Activated CD4-positive, alpha-beta T cell treated with anti-CD3 and anti-CD28 coated beads, Interleukin-2, amount 50 U/mL, for 48 hours (primary cell): ENCODE measurements at regions not wholly inside any gene's neighbourhood (a gene's known extent, or its start where the extent isn't known, plus 50 kb on each side); places are given as distances from the start of the nearest gene placed in this dataset.
A peak's percentile ranks its signal among the peaks of the same experiment; 100 is the strongest.
"Not testable (repeated sequence)": the region's sequence is repeated elsewhere in the genome, so short reads cannot be mapped to it uniquely, and the experiment has no call there.

Experiments used
- DNase-seq, 2 experiments: peaks; one replicate each; pipeline ENCODE4 v3.0.0-alpha.2; 2020

DNA sequence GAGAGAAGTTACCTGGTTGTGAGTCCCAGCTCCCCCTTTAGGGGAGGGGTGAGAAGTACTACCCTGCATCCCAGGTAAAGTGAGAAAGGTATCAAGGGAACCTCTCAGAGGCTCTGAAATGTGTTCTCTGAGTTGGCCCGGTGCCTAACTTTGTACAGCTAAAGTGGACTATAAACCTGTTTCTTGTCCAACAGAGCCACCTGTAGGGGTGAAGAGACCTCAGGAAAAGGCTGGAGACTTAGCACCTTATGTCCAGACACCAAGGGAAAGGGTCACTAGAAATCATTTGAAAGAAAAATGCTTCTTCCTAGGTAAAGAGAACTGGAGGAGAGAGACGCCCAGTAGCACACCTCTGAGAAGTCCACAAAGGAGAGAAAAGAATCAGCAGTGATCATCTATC lies 108.3 kb upstream of the KIF2A start:
- DNase-seq = no peak

DNA sequence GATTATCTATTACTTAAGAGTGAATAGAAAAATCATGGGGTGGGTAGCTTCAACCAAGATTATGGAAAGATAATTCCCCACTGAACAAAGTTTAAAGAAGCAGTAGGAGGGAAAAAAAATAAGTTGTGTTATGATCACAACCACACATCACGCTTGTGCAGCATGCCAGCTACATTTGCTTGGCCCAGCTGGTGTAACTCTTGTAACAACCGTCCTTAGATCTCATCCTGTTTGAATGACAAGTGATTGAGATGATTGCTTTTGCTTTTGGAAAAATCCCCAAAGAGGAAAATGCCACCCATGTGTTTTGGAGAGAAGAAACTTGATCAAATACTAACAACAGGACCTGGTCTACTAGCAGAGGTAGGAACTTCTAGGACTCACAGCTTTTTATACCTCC lies 107.6 kb upstream of the KIF2A start:
- no peak for DNase-seq

DNA sequence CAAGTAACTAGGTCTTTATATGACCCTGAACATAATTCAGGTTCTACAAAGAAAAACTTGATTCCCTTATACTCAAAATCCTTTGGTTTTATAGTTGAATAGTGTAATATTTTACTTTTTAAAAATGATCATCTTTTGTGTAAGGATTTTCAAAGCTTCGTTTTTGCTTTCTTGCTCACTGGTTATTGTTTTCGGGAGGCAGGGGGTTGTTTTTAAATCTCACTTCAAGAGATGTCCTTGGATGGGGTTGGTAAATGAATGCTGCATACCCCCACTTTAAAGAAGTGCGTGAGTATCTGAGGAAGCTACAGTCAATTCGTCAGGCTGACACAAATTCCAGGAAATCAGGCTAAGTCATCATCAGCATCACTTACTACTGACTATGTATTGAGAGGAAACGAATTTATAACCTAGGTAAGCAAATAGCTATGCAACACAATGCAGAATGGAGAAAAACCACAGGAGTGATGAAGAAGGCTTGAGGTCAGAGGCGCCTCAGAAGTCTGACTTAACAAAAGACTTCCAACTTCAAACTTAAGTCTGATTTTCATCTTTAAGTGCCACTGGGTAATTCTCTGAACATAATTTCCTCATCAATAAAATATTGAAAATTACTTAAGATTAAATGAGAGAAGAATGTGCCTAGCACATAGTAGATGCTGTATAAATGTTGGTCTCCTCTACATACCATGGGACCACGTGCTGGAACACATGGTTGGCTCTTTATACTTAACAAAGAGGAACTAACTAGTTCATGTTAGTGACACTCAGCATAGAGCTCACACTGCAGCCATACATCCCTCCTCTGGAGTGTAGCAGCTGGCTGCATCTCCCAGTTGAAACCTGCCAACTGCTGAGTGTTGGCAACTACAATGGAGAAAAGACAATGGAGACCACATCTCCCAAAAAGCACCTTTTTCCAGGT lies 106.0 kb upstream of the KIF2A start:
- no peak for DNase-seq

DNA sequence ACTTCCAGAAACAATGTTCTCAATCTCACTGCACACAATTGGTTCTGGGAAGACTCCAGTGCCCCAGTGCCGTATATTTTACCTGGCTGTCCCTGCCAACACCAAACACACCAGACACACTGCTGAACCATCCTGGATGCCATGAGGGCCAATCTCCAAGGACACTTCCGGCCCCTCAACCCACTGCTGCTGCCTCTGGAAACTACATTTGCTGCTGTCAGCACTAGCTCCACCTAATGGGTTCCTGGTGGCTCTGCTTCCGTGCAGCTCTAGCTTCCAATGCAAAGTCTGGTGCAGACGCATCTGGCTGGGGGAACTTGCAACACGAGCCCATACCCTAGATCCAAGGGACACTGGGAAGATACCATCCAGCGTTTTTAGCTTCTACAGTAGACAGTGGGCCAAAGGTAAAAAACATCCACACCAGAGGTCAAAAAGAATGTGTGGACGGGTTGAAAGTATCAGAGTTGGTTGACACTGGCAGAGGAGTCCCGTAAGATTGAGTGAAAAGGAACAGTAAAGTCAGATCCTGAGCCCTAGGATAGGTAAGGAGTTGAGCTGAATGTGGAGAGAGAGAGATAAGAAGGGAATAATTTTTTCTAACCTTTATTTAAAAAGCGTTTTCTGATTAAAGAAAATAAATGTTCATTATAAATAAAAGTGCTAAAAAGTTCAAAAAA lies 99.7 kb upstream of the KIF2A start:
- no peak for DNase-seq

DNA sequence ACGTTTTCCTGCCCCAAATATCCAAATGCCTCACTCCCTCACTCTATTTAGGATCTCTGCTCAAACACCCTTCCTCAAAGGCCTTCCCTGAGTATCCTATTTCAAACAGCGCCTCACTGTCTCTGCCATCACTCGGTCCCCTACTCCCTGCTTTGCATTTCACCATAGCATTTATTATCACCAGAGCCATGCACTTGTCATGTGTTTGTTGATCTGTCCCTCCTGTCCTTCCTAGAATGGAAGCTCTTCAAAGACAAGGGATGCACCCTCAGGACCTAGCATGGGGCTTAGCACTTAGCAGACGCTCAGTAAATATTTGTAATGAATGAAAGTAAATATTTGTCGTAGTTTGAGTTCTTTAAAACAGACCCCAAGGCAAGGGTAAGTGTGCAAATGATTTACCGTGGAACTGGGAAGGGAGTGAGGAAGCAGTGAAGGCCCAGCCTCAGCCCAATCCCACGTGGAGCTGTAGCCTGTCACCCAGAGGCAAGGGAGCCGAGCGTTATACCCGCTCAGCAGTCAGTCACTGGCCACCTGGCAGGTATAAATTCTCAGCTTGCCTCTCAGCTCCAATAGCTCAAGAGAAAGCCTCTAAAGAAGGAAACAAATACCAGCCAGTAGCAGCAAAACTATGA lies 97.7 kb upstream of the KIF2A start:
- DNase-seq = no peak

DNA sequence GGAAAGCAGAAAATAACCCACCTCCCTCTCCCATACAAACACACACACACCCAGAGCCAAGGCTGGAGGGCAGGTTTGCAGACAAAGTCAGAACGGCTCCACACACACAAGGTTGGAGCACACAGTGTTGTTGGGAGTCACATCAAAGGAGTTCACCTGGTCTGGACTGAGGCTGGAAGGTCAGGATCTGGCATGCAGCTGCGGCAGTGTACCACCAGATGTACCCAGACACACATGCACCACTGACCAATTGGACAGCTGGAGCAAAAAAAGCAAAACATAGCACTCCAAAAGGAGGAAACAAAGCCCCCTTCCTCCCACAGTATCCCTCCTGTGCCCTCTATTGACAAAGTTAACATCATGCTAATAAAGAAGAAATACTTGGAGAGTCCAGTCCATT lies 94.6 kb upstream of the KIF2A start:
- DNase-seq = no peak

DNA sequence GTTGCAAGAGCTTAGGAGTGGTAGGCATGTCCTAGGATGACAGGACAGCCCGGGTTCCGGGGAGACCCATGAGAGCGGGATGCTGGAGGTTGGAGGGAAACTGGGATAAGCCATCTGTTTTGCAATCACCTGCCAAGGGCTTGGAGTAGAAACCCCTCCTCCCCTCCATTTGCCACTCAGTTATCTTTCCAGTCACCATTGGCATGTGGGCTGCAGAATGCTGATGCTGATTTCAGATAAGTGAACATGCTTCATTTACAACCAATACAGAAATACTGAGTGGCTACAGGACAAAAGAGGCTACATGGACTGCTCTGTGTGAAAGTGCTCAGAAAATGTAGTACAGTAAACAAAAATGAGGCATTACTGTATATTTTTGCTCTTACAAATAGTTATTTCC lies 93.4 kb upstream of the KIF2A start:
- DNase-seq = no peak

DNA sequence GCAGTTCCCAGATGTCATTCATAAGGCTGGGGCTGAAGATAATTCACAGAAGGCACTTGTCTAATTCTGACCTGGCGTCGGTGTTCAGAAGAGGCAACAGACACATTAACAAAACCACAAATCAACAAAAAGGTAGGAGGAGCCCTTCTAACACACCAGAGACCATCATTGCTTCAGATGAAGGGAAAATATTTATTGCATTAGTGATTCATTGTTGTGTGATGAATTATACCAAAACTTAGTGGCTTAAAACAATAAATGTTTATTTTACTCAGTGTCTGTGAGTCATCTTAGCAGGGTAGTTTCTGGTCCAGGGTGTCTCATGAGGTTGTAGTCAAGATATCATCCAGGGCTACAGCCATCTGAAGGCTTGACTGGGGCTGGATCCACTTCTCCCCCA lies 91.3 kb upstream of the KIF2A start:
- DNase-seq = no peak

DNA sequence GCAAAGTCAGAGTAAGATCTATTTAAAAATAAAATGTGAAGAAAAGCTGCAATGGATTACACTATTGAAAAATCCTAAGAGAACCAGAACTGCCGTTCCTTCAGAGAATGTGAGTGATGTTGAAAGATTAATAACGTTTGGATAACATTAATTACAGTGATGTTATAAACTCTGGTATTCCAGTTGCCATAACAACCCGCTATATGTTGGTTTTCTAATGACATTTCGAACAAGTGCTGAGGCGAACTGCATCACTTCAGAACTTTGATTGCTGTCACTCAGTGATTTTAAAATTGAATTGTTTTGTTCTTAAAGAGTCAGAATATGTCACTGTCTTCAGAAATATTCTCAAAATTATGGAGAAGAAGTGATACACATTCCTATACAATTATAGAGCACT lies 89.4 kb upstream of the KIF2A start:
- not testable (repeated sequence) for DNase-seq

DNA sequence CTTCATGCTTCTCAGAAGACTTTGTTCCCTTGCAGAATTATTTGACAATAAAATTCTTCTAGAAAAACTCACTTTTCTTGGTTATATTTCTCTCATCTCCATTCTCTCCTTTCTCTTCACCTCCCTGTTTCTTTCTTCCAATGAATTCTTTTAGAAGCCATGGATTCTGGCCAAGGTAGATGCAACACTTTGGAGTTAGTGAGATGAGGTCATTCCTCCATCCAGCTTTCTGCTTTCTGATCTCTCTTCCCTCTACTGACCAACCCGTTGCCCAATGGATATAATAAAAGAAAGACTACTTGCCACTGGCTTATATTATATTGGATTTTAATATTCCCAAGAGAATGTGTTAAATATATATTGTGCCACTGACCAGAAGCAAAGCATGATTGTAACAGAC lies 88.9 kb upstream of the KIF2A start:
- not testable (repeated sequence) for DNase-seq

DNA sequence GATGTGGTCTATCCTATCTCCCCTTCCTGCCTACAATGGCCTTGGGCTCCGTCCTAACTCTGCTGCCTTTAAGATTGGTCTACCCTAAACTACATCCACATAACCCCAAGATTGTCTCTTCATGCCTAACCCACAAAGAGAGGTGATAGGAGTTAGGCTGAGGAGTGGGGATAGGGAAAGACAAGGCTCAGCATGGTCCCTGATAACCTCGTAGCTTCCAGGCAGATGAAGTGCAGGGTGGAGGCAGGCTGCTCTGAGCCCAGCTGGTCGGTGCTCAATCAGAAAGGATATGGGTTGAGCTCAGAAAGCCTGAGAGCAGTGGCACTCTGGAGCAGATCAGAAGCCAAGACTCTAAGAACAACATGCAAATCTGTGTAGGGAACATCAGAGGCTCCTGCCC lies 87.1 kb upstream of the KIF2A start:
- not testable (repeated sequence) for DNase-seq

DNA sequence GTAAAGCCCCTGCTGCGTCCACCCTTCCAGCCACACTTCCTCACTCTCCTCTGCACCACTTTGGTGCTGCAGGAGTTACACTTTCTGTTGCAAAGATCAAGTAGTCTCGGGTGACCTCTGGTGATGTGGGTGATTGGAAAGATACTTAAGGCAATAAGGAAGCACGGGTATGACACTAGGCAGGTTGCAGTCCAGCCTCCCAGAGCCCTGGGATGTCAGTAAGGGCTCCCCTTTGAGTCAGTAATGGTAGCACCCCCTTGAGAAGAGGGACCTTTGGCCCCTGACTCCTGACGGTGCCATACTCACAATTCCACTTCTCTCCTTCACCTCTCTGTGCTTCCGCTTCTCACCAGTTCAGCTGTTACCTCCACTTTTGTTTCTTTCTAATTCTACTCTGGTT lies 84.1 kb upstream of the KIF2A start:
- not testable (repeated sequence) for DNase-seq

DNA sequence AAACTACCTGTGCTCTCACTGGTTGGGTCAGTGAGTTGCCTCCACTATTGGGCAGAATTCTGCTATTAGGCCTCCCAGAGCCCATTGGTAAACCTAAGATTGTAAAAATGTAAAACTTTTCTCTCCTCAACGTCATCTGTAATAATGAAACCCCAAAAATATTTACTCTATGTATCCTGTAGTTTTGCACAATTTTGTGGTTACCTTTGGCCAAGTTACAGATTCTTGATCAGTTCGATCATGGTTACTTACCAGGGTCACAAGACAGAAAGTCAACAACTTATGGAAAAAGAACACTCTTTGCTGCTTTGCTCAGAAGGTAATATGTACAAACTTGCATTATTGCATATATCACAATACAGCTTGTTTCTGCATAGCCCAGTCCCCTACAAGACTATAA lies 83.7 kb upstream of the KIF2A start:
- not testable (repeated sequence) for DNase-seq

DNA sequence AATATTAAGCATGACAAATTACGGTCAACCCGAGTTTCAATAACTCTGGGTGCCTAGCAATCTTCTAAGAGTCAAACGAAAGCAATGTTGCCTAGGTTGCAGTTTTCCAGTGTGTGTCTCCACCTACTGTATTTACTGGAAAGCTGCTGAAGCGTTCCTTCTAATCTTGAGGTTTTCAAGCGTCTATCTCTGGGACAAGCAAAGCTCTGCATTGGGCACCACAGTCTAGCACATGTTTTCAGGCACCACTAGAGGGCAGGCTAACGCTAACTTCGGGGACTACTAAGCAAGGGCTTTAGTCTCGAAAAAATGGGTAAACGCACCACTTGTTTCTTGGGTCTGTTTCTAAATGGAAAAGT lies 82.7 kb upstream of the KIF2A start:
- DNase-seq = peak; percentile 72 to 84

DNA sequence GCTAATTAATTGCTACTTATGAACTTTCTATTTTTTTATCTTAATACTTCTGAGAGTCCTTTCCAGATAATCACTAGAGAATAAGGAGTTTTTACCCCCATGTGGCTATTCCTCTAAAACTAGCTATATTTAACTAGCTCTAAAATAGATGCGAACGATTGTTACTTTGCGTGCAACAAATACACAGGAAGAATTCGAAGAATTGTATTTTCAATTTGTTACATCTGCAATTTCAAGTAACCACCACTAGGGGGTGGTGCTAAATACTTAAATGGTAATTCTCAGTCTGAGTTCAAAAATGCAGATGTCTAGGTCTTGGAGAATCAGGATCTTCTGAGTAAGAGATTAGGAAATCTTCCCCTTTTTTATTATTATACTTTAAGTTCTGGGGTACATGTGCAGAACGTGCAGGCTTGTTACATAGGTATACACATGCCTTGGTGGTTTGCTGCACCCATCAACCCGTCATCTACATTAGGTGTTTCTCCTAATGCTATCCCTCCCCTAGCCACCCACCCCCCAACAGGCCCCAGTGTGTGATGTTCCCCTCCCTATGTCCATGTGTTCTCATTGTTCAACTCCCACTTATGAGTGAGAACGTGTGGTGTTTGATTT lies 80.9 kb upstream of the KIF2A start:
- DNase-seq = not testable (repeated sequence)

DNA sequence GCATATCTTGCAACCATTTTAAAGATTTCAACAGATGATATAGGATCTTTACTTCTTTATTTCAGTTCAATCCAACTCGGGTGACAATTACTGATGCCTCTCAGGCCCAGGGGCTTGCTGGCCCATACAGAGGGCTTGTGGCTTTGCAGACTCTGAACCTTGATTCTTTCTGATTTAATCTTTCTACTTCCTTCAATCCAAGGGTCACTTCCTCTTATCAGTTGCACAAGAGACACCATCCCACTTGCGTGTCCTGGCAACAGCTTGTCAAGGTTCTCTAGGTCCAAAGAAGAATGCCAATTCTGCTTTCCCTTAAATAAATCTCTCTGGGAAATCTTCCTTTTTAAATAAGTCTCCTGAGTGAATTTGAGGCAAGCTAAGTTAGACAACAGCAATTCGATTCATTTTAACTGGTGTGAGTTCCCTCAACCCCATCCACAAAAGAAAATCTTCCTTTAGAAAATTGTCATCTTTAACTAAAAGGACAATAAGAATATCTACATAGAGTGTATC lies 75.1 kb upstream of the KIF2A start:
- DNase-seq = not testable (repeated sequence)

DNA sequence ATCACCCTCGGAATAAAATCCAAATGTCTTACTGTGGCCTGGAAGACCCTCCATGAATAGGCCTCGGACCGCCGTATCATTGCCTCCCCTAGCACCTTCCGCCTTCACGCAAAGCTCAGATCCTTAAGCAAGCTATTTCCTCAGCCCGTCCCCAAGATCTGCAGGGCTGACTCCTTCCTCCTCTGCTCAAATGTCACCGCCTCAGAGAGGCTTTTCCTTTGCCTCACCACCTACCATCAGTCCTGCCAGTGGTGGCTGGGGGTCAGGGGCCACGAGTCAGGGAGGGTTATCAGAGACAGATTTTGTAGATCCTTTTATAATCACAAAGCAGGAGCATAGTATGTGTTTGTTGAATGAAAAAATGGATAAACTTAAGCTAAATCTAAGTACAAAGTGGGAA lies 74.4 kb upstream of the KIF2A start:
- DNase-seq = no peak

DNA sequence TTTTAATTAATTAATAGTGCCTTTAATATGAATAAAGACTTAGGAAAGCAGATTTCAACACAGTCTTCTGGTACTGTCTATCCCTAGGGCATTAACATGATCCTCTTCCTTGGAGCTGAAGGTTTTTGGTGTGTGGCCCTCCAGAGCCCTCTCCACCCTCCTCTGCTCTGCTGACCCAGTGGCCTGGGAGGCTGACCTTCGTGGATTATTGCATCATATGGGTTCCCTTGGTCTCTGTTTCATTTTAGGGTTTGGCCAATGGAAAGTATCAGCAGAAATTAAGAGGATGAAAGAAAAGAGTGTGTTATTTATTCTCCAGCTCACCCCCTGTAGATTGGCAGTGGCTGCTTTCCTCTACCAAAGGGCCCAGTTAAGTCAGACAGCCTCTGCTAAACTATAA lies 73.8 kb upstream of the KIF2A start:
- not testable (repeated sequence) for DNase-seq

DNA sequence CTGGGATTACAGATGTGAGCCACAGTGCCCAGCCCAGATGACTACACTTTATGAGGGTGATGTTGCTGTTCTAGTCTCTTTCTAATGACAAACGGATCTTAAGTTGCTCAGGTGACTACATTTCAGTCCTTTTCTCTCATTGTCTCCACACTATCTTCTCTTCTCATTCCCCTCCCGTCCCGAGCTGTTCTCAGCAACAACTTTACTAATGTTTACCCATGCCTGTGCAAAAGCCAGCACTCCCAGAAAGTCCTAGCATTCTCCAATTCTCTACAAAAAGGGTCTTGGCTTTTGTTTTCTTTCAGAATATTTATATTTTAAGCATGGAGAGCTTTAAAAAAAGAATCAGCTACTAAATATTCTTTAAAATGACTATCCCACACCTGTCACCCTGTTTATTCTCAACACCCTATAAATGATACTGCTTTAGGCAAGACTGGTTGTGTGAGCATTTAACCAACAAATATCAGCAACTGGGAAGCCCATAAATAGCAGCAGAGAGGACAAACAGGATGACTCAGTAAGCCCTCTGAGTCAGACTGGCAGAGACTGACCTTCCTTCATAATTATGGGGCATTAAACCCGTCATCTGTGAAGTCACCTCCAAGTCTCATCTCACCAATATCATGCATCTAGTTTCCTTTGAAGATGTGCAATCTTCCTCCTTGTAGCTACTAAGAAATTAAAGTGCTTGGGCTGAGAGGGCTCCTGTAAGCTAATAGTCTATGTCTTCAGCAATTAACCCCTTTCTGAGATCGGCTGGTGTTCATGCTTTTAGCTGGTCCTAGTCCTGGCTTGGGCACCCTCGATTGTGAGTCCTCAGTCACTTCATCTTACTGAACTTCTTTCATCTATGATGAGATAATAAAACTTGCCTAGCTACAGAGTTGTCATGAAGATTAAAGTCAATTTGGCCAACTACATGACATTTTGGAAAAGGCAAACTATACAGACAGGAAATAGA lies 72.6 kb upstream of the KIF2A start:
- DNase-seq = not testable (repeated sequence)

DNA sequence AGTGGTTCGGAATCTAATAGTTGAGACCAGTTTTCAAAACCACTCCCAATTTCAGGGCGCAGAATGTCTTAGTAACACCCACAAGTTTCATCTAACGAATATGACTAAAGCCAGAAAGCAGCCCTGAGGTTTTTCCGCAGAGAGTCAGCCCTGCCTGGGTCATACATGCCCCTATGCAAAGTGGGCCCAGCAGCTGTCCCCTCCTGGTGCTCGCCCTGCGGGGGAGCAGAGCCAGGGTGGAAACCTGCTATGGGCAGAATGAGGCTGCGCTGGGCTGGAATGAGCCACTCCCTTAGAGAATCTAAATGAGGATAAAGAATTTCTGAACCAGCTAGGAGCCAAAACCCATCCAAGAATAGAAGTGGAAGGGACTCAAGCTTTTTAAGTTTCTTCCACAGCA lies 69.4 kb upstream of the KIF2A start:
- peak; percentile 66 to 74 for DNase-seq

DNA sequence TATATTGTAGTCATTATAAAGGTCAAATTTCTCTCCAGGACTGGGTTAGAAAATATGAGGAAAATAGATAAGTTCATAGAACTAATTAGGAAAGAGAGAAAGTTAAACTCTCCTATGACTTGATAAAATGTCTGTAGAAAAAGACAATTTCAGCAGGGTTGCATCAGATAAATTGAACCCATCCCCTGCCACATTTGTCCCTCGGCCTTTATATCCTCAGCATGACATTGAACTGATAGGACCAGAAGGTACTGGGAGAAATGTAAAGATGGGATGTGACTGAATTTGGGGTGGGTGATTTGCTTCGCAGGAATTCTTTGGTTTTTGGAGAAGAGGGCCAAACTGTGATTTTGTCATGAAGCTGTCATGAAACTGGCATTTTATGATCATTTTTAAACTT lies 68.1 kb upstream of the KIF2A start:
- DNase-seq = not testable (repeated sequence)

DNA sequence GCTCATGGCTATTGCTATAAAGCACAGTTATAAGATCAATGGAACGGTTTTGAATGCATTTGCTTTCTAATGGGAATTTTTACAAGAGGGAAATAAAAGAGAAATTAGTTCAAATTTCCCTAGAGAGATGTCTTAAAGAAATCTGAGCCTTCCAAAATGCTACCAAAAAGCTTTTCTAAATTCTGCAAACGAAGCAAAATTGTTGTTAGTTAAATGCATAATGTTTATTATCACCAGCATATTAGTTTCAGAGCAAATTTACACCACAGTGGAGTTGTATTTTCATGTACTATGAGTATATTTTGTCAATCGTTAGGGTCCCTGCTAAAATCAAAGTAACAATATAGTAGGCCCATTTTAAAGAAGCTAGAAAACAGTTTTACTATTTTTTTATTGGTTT lies 67.4 kb upstream of the KIF2A start:
- DNase-seq = not testable (repeated sequence)
